SK-N-SH (cell line): ENCODE measurements at regions not wholly inside any gene's neighbourhood (a gene's known extent, or its start where the extent isn't known, plus 50 kb on each side); places are given as distances from the start of the nearest gene placed in this dataset.

Experiments
- CTCF ChIA-PET: fragments of 300-600, 350-600 bp; formaldehyde crosslinking; extraction: SDS; loops from one replicate; lab custom pipeline; 2021; lab: Yijun Ruan, JAX
- POLR2A ChIA-PET: fragments of 350-600 bp; sonication (Branson Sonifier 250); formaldehyde crosslinking; extraction: SDS; loops from one replicate; lab custom pipeline; 2020; ENCODE audit warnings: antibody characterized with exemption, inconsistent platforms; lab: Yijun Ruan, JAX
- DNase-seq: peaks from one replicate; pipeline ENCODE4 v3.0.0; 2012
- H2AFZ ChIP-seq: fragments of 200-600 bp; sonication (generic); 2 replicates; pipeline ENCODE4 v1.8.1; 2016; ENCODE audit warnings: antibody characterized with exemption, mild to moderate bottlenecking, low read depth
- H3F3A ChIP-seq: fragments of 200-600 bp; sonication (generic); replicated peaks from 2 replicates; pipeline ENCODE3; 2016; ENCODE audit warnings: antibody characterized with exemption, mild to moderate bottlenecking; ENCODE audit not compliant: insufficient read depth
- H3K27ac ChIP-seq, 2 experiments: fragments of 200-500 bp in 1 of 2; fragments of 200-600 bp in 1 of 2; sonication (Bioruptor generic) in 1 of 2; sonication (generic), shearing (Covaris generic) in 1 of 2; 2 replicates each; pipeline versions ENCODE4 v1.5.1 to v1.6.1; 2014 to 2016; ENCODE audit warnings: low read depth in 2 of 2, inconsistent platforms in 1 of 2, low read length in 1 of 2, mild to moderate bottlenecking in 1 of 2, mixed read lengths in 1 of 2
- H3K27me3 ChIP-seq: fragments of 200-600 bp; sonication (generic), shearing (Covaris generic); 2 replicates; pipeline ENCODE4 v1.6.1; 2016; ENCODE audit warnings: mixed run types; ENCODE audit not compliant: insufficient read depth
- H3K36me3 ChIP-seq, 2 experiments: fragments of 200-500 bp in 1 of 2; fragments of 200-600 bp in 1 of 2; sonication (Bioruptor generic) in 1 of 2; sonication (generic) in 1 of 2; replicated peaks in 1 of 2; 2 replicates each; pipeline versions ENCODE3 to v1.5.1; 2014 to 2016; ENCODE audit warnings: low read length in 1 of 2, mild to moderate bottlenecking in 1 of 2; ENCODE audit not compliant: insufficient read depth in 2 of 2, control insufficient read depth in 1 of 2
- H3K4me1 ChIP-seq, 2 experiments: fragments of 200-500 bp in 1 of 2; fragments of 200-600 bp in 1 of 2; sonication (Bioruptor generic) in 1 of 2; sonication (generic), shearing (Covaris generic) in 1 of 2; 2 replicates each; pipeline versions ENCODE4 v1.5.1 to v1.6.1; 2014 to 2016; ENCODE audit warnings: low read depth in 1 of 2, low read length in 1 of 2, mixed run types in 1 of 2; ENCODE audit not compliant: insufficient read depth in 2 of 2, control insufficient read depth in 1 of 2
- H3K4me2 ChIP-seq: fragments of 200-600 bp; sonication (generic), shearing (Covaris generic); 2 replicates; pipeline ENCODE4 v1.6.1; 2017; ENCODE audit warnings: mixed run types
- H3K4me3 ChIP-seq, 2 experiments: fragments of 200-500 bp in 1 of 2; fragments of 200-600 bp in 1 of 2; sonication (Bioruptor generic) in 1 of 2; sonication (generic), shearing (Covaris generic) in 1 of 2; 2 replicates each; pipeline versions ENCODE4 v1.5.1 to v1.8.1; 2014 to 2016; ENCODE audit warnings: low read depth in 2 of 2, inconsistent platforms in 1 of 2, low read length in 1 of 2, mild to moderate bottlenecking in 1 of 2, mixed read lengths in 1 of 2, moderate library complexity in 1 of 2
- H3K79me2 ChIP-seq: fragments of 200-600 bp; sonication (generic); 2 replicates; pipeline ENCODE4 v1.8.1; 2017; ENCODE audit warnings: mild to moderate bottlenecking; ENCODE audit not compliant: insufficient read depth
- H3K9ac ChIP-seq: fragments of 200-600 bp; sonication (generic); 2 replicates; pipeline ENCODE4 v1.6.1; 2017; ENCODE audit warnings: mixed run types
- H3K9me2 ChIP-seq: fragments of 200-600 bp; sonication (generic); 2 replicates; pipeline ENCODE4 v1.6.1; 2017; ENCODE audit warnings: mixed run types
- H3K9me3 ChIP-seq: fragments of 200-600 bp; sonication (generic); 2 replicates; pipeline ENCODE4 v1.6.1; 2017; ENCODE audit warnings: mixed run types, mild to moderate bottlenecking, moderate library complexity
- H4K20me1 ChIP-seq: fragments of 200-600 bp; sonication (generic); 2 replicates; pipeline ENCODE4 v1.6.1; 2017; ENCODE audit warnings: mild to moderate bottlenecking, mixed run types; ENCODE audit not compliant: insufficient read depth
- CHD2 ChIP-seq: fragments of 150-350 bp; IDR thresholded peaks from 2 replicates; pipeline ENCODE4 v1.6.1; 2018; ENCODE audit warnings: low read length; ENCODE audit not compliant: partially characterized antibody
- ELF1 ChIP-seq: IDR thresholded peaks from 2 replicates; pipeline ENCODE4 v1.4.0; 2012
- EZH2phosphoT487 ChIP-seq: fragments of 200-600 bp; sonication (generic); IDR thresholded peaks from 2 replicates; pipeline ENCODE4 v1.6.1; 2017; ENCODE audit warnings: low read depth, mixed run types, mild to moderate bottlenecking, antibody characterized with exemption, moderate library complexity, borderline replicate concordance
- FOXJ3 ChIP-seq: sonication (generic); formaldehyde crosslinking; IDR thresholded peaks from 2 replicates; pipeline ENCODE4 v1.5.1; 2020; ENCODE audit warnings: mild to moderate bottlenecking, missing genetic modification reagents
- FOXM1 ChIP-seq: IDR thresholded peaks from 2 replicates; pipeline ENCODE4 v1.4.0; 2012; ENCODE audit warnings: low read depth, mild to moderate bottlenecking
- IRF3 ChIP-seq: fragments of 150-350 bp; IDR thresholded peaks from 2 replicates; pipeline ENCODE4 v1.6.1; 2016; ENCODE audit warnings: mild to moderate bottlenecking, low read depth, low read length
- MEF2A ChIP-seq: IDR thresholded peaks from 2 replicates; pipeline ENCODE4 v1.4.0; 2012; ENCODE audit warnings: low read depth, borderline replicate concordance
- PBX3 ChIP-seq: IDR thresholded peaks from 2 replicates; pipeline ENCODE4; 2012
- RXRA ChIP-seq: IDR thresholded peaks from 2 replicates; pipeline ENCODE4 v1.4.0; 2012; ENCODE audit warnings: low read depth, mild to moderate bottlenecking, borderline replicate concordance
- SMC3 ChIP-seq: IDR thresholded peaks from 2 replicates; pipeline ENCODE4 v1.6.1; 2012; ENCODE audit warnings: low read depth, low read length, improper control_type of control experiment
- TAF1 ChIP-seq: IDR thresholded peaks from 2 replicates; pipeline ENCODE4 v1.6.1; 2012; ENCODE audit warnings: low read depth, mild to moderate bottlenecking, low read length, moderate library complexity, borderline replicate concordance
- WGBS: methylation state at CpG from one replicate; pipeline ENCODE4 v1.1.6; 2017; ENCODE audit warnings: low lambda C conversion rate; 5-methylcytosine and 5-hydroxymethylcytosine counted together
- TF ChIP-seq, protein P1 (sequence below): IDR thresholded peaks from 2 replicates; pipeline ENCODE4 v1.6.1; 2012; ENCODE audit warnings: mild to moderate bottlenecking, low read depth, low read length, moderate library complexity

DNA sequence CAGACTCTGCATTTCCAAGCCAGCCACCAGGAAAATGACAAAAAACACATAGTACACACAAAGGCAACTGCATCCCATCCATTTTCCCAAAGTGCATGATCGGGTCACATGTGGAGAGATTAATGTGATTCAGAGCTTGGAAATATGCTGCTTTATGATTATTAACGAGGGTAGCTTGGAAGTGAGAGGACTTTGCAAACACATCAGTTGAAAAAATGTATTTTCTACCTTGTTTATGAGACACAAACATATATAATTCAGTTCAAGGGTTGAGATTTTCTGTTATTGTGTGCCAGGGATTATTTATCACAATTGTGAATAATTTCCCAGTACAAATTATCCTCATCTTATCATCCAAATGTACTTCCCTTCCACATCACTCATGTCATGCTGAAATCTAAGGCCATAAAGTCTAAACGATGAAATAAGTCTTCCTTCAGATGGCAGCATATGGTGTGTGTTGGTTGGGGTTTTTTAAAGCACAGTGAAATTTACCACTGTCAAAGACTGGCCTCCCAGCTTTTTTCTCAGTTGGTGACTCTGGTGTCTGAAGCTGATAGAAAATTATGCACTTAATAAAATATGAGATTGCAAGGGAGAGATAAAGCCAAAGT is 104.7 kb upstream of the ADAMTS18 start:
- no peaks in the 10 kb centered on the region for H3K9me2 ChIP-seq

More for the DNA sequence above, 104.7 kb upstream of the ADAMTS18 start:
- H3K27me3 ChIP-seq = no peaks in the 10 kb centered on the region
- no peak overlapping the region for H2AFZ ChIP-seq
- TF ChIP-seq, protein P1, sequence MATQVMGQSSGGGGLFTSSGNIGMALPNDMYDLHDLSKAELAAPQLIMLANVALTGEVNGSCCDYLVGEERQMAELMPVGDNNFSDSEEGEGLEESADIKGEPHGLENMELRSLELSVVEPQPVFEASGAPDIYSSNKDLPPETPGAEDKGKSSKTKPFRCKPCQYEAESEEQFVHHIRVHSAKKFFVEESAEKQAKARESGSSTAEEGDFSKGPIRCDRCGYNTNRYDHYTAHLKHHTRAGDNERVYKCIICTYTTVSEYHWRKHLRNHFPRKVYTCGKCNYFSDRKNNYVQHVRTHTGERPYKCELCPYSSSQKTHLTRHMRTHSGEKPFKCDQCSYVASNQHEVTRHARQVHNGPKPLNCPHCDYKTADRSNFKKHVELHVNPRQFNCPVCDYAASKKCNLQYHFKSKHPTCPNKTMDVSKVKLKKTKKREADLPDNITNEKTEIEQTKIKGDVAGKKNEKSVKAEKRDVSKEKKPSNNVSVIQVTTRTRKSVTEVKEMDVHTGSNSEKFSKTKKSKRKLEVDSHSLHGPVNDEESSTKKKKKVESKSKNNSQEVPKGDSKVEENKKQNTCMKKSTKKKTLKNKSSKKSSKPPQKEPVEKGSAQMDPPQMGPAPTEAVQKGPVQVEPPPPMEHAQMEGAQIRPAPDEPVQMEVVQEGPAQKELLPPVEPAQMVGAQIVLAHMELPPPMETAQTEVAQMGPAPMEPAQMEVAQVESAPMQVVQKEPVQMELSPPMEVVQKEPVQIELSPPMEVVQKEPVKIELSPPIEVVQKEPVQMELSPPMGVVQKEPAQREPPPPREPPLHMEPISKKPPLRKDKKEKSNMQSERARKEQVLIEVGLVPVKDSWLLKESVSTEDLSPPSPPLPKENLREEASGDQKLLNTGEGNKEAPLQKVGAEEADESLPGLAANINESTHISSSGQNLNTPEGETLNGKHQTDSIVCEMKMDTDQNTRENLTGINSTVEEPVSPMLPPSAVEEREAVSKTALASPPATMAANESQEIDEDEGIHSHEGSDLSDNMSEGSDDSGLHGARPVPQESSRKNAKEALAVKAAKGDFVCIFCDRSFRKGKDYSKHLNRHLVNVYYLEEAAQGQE = no peak
- TF ChIP-seq CHD2 = no peak
- TF ChIP-seq TAF1 = no peak
- no peak for TF ChIP-seq ELF1
- TF ChIP-seq MEF2A = no peak
- TF ChIP-seq IRF3 = no peak
- no peak for TF ChIP-seq RXRA
- no peak for TF ChIP-seq SMC3
- TF ChIP-seq PBX3 = no peak
- TF ChIP-seq EZH2phosphoT487 = no peak
- no peak for TF ChIP-seq FOXM1
- TF ChIP-seq FOXJ3 (CRISPR knock-in tag) = no peak
- ChIA-PET CTCF (no interaction called here), POLR2A (no interaction called here)
- WGBS = 11% methylated on average over 3 of the region's 3 CpGs
- no peak overlapping the region for H3K4me2 ChIP-seq
- H3K27ac ChIP-seq = no peak overlapping the region
- DNase-seq = no peak
- H3K36me3 ChIP-seq = no peaks in the 10 kb centered on the region
- no peaks in the 10 kb centered on the region for H3F3A ChIP-seq
- H3K9me3 ChIP-seq = no peaks in the 10 kb centered on the region
- H3K4me3 ChIP-seq = no peak overlapping the region
- H3K4me1 ChIP-seq = no peaks in the 10 kb centered on the region
- no peak overlapping the region for H3K9ac ChIP-seq
- H4K20me1 ChIP-seq = no peaks in the 10 kb centered on the region
- H3K79me2 ChIP-seq = no peaks in the 10 kb centered on the region
